Caco-2 (cell line): ENCODE measurements at regions not wholly inside any gene's neighbourhood (a gene's known extent, or its start where the extent isn't known, plus 50 kb on each side); places are given as distances from the start of the nearest gene placed in this dataset.

Experiments
- BruUV-seq: library from RNA; stranded (reverse); fragments of 400-500 nt; replicated peaks from 2 replicates; lab custom pipeline; 2021; lab: Mats Ljungman, UMichigan
- CTCF ChIA-PET: fragments of 300-600 bp; sonication (Branson Sonifier 250); formaldehyde crosslinking; loops from one replicate; lab custom pipeline; 2022; ENCODE audit warnings: antibody characterized with exemption; lab: Charles Lee
- POLR2A ChIA-PET: fragments of 300-600 bp; sonication (Branson Sonifier 250); formaldehyde crosslinking; loops from one replicate; lab custom pipeline; 2022; ENCODE audit warnings: antibody characterized with exemption; lab: Charles Lee
- DNase-seq, 2 experiments: peaks; one replicate each; pipeline versions ENCODE4 v3.0.0 to v3.0.0-alpha.2; 2020 to 2022
- H3K27me3 ChIP-seq: replicated peaks from 2 replicates; pipeline ENCODE4 v1.6.0; 2011; ENCODE audit warnings: low read length; ENCODE audit not compliant: control insufficient read depth, insufficient read depth
- H3K36me3 ChIP-seq: 2 replicates; pipeline ENCODE4 v1.5.1; 2011; ENCODE audit warnings: low read length; ENCODE audit not compliant: control insufficient read depth, insufficient read depth
- H3K4me1 ChIP-seq: fragments of 250-450 bp; sonication (Bioruptor Pico); 2 replicates; pipeline ENCODE4 v1.5.1; 2020; ENCODE audit warnings: mild to moderate bottlenecking
- H3K4me3 ChIP-seq: 2 replicates; pipeline ENCODE4 v1.5.1; 2011; ENCODE audit warnings: low read depth, mild to moderate bottlenecking, control low read depth, low read length
- H3K9me3 ChIP-seq: fragments of 250-450 bp; sonication (Bioruptor Pico); 2 replicates; pipeline ENCODE4 v1.5.1; 2020; ENCODE audit warnings: mild to moderate bottlenecking, moderate library complexity
- H3K27ac Mint-ChIP-seq: one replicate; pipeline ENCODE4 v1.8.0; 2022; ENCODE audit warnings: mixed read lengths; ENCODE audit not compliant: unreplicated experiment
- H3K27me3 Mint-ChIP-seq: one replicate; pipeline ENCODE4 v1.8.0; 2022; ENCODE audit warnings: mixed read lengths; ENCODE audit not compliant: insufficient read depth, unreplicated experiment
- H3K36me3 Mint-ChIP-seq: one replicate; pipeline ENCODE4 v1.8.0; 2022; ENCODE audit warnings: mild to moderate bottlenecking, mixed read lengths; ENCODE audit not compliant: insufficient read depth, unreplicated experiment
- H3K4me1 Mint-ChIP-seq: one replicate; pipeline ENCODE4 v1.8.0; 2022; ENCODE audit warnings: low read depth, mixed read lengths; ENCODE audit not compliant: unreplicated experiment
- H3K4me3 Mint-ChIP-seq: one replicate; pipeline ENCODE4 v1.8.0; 2022; ENCODE audit warnings: mild to moderate bottlenecking, moderate library complexity, mixed read lengths; ENCODE audit not compliant: unreplicated experiment
- H3K9me3 Mint-ChIP-seq: one replicate; pipeline ENCODE4 v1.8.0; 2022; ENCODE audit warnings: mixed read lengths; ENCODE audit not compliant: unreplicated experiment
- CTCF ChIP-seq, 2 experiments: fragments of 200-600 bp in 1 of 2; IDR thresholded peaks; 1 replicate in 1 of 2; 2 replicates in 1 of 2; pipeline versions ENCODE4 v1.5.1 to v1.8.0; 2011 to 2022; ENCODE audit warnings: antibody characterized with exemption in 1 of 2, control low read depth in 1 of 2, inconsistent platforms in 1 of 2, low read depth in 1 of 2, low read length in 1 of 2, mild to moderate bottlenecking in 1 of 2, moderate library complexity in 1 of 2; ENCODE audit not compliant: insufficient read depth in 1 of 2, severe bottlenecking in 1 of 2, unreplicated experiment in 1 of 2
- intact Hi-C: fragments of 100-400 bp; cut with micrococcal nuclease; formaldehyde crosslinking; loops from one replicate; pipeline ENCODE4 v1.10.0; 2022; ENCODE audit not compliant: unreplicated experiment

- Mint-ChIP-seq H3K4me3 (no peak overlapping the region), H3K9me3 (peaks cover 36% of the 10 kb centered on the region), H3K4me1 (no peaks in the 10 kb centered on the region), H3K27ac (no peak overlapping the region), H3K36me3 (no peaks in the 10 kb centered on the region), H3K27me3 (no peaks in the 10 kb centered on the region)
- no TSS peak for BruUV-seq
- H3K27me3 ChIP-seq: no peaks in the 10 kb centered on the region
- peaks cover 6% of the 10 kb centered on the region for H3K9me3 ChIP-seq
- ChIA-PET POLR2A (no interaction called here), CTCF (no interaction called here)
- no peaks in the 10 kb centered on the region for H3K36me3 ChIP-seq
- DNase-seq: no peak
- no peaks in the 10 kb centered on the region for H3K4me1 ChIP-seq
- TF ChIP-seq CTCF (IDR thresholded peaks at IDR 0.05; ENCODE audit: insufficient read depth in 1 of 2, low read depth in 1 of 2, low read length in 1 of 2, severe bottlenecking in 1 of 2, unreplicated experiment in 1 of 2): no peak
- intact Hi-C loops: no loop called here
- no peak overlapping the region for H3K4me3 ChIP-seq
These were observed 442.7 kb downstream of the OCA2 start for GRCh38 chr15:27656296-27656987.

GRCh38 chr15:27655056-27655455 lies 444.1 kb downstream of the OCA2 start:
- Histone ChIP-seq H3K27me3 (no peaks in the 10 kb centered on the region), H3K36me3 (no peaks in the 10 kb centered on the region), H3K4me3 (no peak overlapping the region), H3K9me3 (peaks cover 6% of the 10 kb centered on the region), H3K4me1 (no peaks in the 10 kb centered on the region)
- ChIA-PET CTCF (no interaction called here), POLR2A (no interaction called here)
- H3K4me1 Mint-ChIP-seq: no peaks in the 10 kb centered on the region
- peaks cover 36% of the 10 kb centered on the region for H3K9me3 Mint-ChIP-seq
- no peak overlapping the region for H3K4me3 Mint-ChIP-seq
- no peaks in the 10 kb centered on the region for H3K27me3 Mint-ChIP-seq
- BruUV-seq: no TSS peak
- no peak overlapping the region for H3K27ac Mint-ChIP-seq
- intact Hi-C loops: no loop called here
- no peak for TF ChIP-seq CTCF (IDR thresholded peaks at IDR 0.05; ENCODE audit: insufficient read depth in 1 of 2, low read depth in 1 of 2, low read length in 1 of 2, severe bottlenecking in 1 of 2, unreplicated experiment in 1 of 2)
- H3K36me3 Mint-ChIP-seq: no peaks in the 10 kb centered on the region
- DNase-seq: no peak

- Histone ChIP-seq H3K4me1 (no peaks in the 10 kb centered on the region), H3K36me3 (no peaks in the 10 kb centered on the region), H3K4me3 (no peak overlapping the region), H3K27me3 (no peaks in the 10 kb centered on the region), H3K9me3 (peaks cover 14% of the 10 kb centered on the region)
- DNase-seq: no peak
- H3K4me3 Mint-ChIP-seq: no peak overlapping the region
- no peaks in the 10 kb centered on the region for H3K27me3 Mint-ChIP-seq
- no peak overlapping the region for H3K27ac Mint-ChIP-seq
- intact Hi-C loops: no loop called here
- ChIA-PET POLR2A (no interaction called here), CTCF (no interaction called here)
- no peaks in the 10 kb centered on the region for H3K4me1 Mint-ChIP-seq
- peaks cover 20% of the 10 kb centered on the region for H3K9me3 Mint-ChIP-seq
- TF ChIP-seq CTCF (IDR thresholded peaks at IDR 0.05; ENCODE audit: insufficient read depth in 1 of 2, low read depth in 1 of 2, low read length in 1 of 2, severe bottlenecking in 1 of 2, unreplicated experiment in 1 of 2): no peak
- no TSS peak for BruUV-seq
- H3K36me3 Mint-ChIP-seq: no peaks in the 10 kb centered on the region
These were observed 448.9 kb downstream of the OCA2 start for GRCh38 chr15:27650244-27650643.
